ENCODE measurements at regions not wholly inside any gene's neighbourhood (a gene's known extent, or its start where the extent isn't known, plus 50 kb on each side); places are given as distances from the start of the nearest gene placed in this dataset.

DNA sequence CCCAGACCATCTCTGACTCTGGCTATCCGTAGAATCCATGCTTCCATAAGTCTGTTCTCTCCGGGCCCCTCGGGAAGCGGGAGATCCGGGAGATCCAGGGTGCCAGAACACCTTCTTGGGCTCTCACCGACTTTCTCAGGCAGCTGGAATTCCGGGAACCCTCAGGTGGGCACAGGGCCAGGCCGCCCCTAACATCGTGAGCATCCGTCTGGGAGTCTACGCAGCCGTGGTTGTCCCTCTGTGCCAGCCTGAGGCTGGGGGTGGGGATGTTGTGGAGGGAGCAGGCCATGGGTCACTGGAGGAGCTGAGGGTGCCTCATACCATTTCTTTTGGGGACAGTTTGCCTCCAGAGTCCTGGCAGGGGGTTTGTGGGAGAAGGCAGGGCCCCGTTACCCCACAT, 92.3 kb upstream of the COL5A1 start:
- TF ChIP-seq, protein P1, sequence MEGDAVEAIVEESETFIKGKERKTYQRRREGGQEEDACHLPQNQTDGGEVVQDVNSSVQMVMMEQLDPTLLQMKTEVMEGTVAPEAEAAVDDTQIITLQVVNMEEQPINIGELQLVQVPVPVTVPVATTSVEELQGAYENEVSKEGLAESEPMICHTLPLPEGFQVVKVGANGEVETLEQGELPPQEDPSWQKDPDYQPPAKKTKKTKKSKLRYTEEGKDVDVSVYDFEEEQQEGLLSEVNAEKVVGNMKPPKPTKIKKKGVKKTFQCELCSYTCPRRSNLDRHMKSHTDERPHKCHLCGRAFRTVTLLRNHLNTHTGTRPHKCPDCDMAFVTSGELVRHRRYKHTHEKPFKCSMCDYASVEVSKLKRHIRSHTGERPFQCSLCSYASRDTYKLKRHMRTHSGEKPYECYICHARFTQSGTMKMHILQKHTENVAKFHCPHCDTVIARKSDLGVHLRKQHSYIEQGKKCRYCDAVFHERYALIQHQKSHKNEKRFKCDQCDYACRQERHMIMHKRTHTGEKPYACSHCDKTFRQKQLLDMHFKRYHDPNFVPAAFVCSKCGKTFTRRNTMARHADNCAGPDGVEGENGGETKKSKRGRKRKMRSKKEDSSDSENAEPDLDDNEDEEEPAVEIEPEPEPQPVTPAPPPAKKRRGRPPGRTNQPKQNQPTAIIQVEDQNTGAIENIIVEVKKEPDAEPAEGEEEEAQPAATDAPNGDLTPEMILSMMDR (IDR thresholded peaks at IDR 0.05) = no peak
- TF ChIP-seq EZH2phosphoT487 (IDR thresholded peaks at IDR 0.05) = no peak
- TF ChIP-seq EZH2 (IDR thresholded peaks at IDR 0.05) = no peak
